ENCODE measurements at regions not wholly inside any gene's neighbourhood (a gene's known extent, or its start where the extent isn't known, plus 50 kb on each side); places are given as distances from the start of the nearest gene placed in this dataset.

GRCh38 chr14:49297102-49297501, 289.1 kb downstream of the RPS29 start:
- TF ChIP-seq ZNF384 (IDR thresholded peaks at IDR 0.05) (no peak), ELF4 (IDR thresholded peaks at IDR 0.05) (no peak), FOXK2 (IDR thresholded peaks at IDR 0.05) (no peak)
- POLR2A ChIA-PET = no interaction called here
- DNase-seq (ENCODE audit: extremely low spot score) = no peak
- CTCF ChIA-PET = no interaction called here

- DNase-seq (ENCODE audit: extremely low spot score) = peak; percentile 10
- ChIA-PET CTCF (interaction anchor here (0.9 kb wide), 1 partner anchor 10 kb away, joined by 3 read pairs; no protein-coding TSS in a partner anchor), POLR2A (no interaction called here)
- TF ChIP-seq HDGF (IDR thresholded peaks at IDR 0.05; ENCODE audit: borderline replicate concordance) = no peak
- TF ChIP-seq L3MBTL2 (conservative IDR thresholded peaks at IDR 0.05) = no peak
- TF ChIP-seq FOXA1 (IDR thresholded peaks at IDR 0.05) = no peak
- no peak for TF ChIP-seq FOXM1 (IDR thresholded peaks at IDR 0.05; ENCODE audit: borderline replicate concordance)
Measured at GRCh38 chr14:49294621-49295148, 291.5 kb downstream of the RPS29 start.

- TF ChIP-seq ELF4 (IDR thresholded peaks at IDR 0.05) (no peak), LEF1 (IDR thresholded peaks at IDR 0.05; ENCODE audit: borderline replicate concordance) (no peak), ZNF384 (IDR thresholded peaks at IDR 0.05) (no peak), SP1 (IDR thresholded peaks at IDR 0.05) (no peak), CTBP1 (IDR thresholded peaks at IDR 0.05; ENCODE audit: borderline replicate concordance) (no peak), L3MBTL2 (conservative IDR thresholded peaks at IDR 0.05) (no peak), NFRKB (IDR thresholded peaks at IDR 0.05) (no peak), TARDBP (IDR thresholded peaks at IDR 0.05) (no peak), FOXA1 (IDR thresholded peaks at IDR 0.05) (no peak), SUZ12 (IDR thresholded peaks at IDR 0.05) (no peak), BHLHE40 (IDR thresholded peaks at IDR 0.05; ENCODE audit: borderline replicate concordance) (no peak), HDGF (IDR thresholded peaks at IDR 0.05; ENCODE audit: borderline replicate concordance) (no peak), PKNOX1 (IDR thresholded peaks at IDR 0.05) (no peak), FOXK2 (IDR thresholded peaks at IDR 0.05) (no peak), ARNT (IDR thresholded peaks at IDR 0.05) (no peak), FOXM1 (IDR thresholded peaks at IDR 0.05; ENCODE audit: borderline replicate concordance) (no peak)
- POLR2A ChIA-PET = no interaction called here
- DNase-seq (ENCODE audit: extremely low spot score) = no peak
- CTCF ChIA-PET = no interaction called here
Measured at GRCh38 chr14:49287004-49287403, 299.2 kb downstream of the RPS29 start.

GRCh38 chr14:49286257-49286983, 299.8 kb downstream of the RPS29 start:
- CTCF ChIA-PET = no interaction called here
- no peak for DNase-seq (ENCODE audit: extremely low spot score)

GRCh38 chr14:49280566-49280965, 305.6 kb downstream of the RPS29 start:
- ChIA-PET POLR2A (no interaction called here), CTCF (no interaction called here)
- no peak for TF ChIP-seq ELF4 (IDR thresholded peaks at IDR 0.05)
- no peak for TF ChIP-seq ARNT (IDR thresholded peaks at IDR 0.05)
- no peak for TF ChIP-seq FOXK2 (IDR thresholded peaks at IDR 0.05)
- no peak for TF ChIP-seq FOXA1 (IDR thresholded peaks at IDR 0.05)
- TF ChIP-seq PKNOX1 (IDR thresholded peaks at IDR 0.05) = no peak
- no peak for TF ChIP-seq SP1 (IDR thresholded peaks at IDR 0.05)
- TF ChIP-seq NFRKB (IDR thresholded peaks at IDR 0.05) = no peak
- no peak for DNase-seq (ENCODE audit: extremely low spot score)

More at GRCh38 chr14:49286257-49286983, 299.8 kb downstream of the RPS29 start:
- POLR2A ChIA-PET = no interaction called here
- TF ChIP-seq LEF1 (IDR thresholded peaks at IDR 0.05; ENCODE audit: borderline replicate concordance) (no peak), CTBP1 (IDR thresholded peaks at IDR 0.05; ENCODE audit: borderline replicate concordance) (no peak), FOXM1 (IDR thresholded peaks at IDR 0.05; ENCODE audit: borderline replicate concordance) (no peak), L3MBTL2 (conservative IDR thresholded peaks at IDR 0.05) (no peak), FOXK2 (IDR thresholded peaks at IDR 0.05) (no peak)

GRCh38 chr14:49250517-49250916, 335.7 kb downstream of the RPS29 start:
- ChIA-PET POLR2A (no interaction called here), CTCF (interaction anchor here (0.6 kb wide), 1 partner anchor 61 kb away, joined by 3 read pairs; no protein-coding TSS in a partner anchor)
- TF ChIP-seq CTBP1 (IDR thresholded peaks at IDR 0.05; ENCODE audit: borderline replicate concordance) (no peak), FOXK2 (IDR thresholded peaks at IDR 0.05) (no peak), SP1 (IDR thresholded peaks at IDR 0.05) (no peak), LEF1 (IDR thresholded peaks at IDR 0.05; ENCODE audit: borderline replicate concordance) (no peak), FOXM1 (IDR thresholded peaks at IDR 0.05; ENCODE audit: borderline replicate concordance) (no peak), ELF4 (IDR thresholded peaks at IDR 0.05) (no peak), ZNF384 (IDR thresholded peaks at IDR 0.05) (no peak), HDGF (IDR thresholded peaks at IDR 0.05; ENCODE audit: borderline replicate concordance) (no peak), TARDBP (IDR thresholded peaks at IDR 0.05) (no peak), FOXA1 (IDR thresholded peaks at IDR 0.05) (no peak), NFRKB (IDR thresholded peaks at IDR 0.05) (no peak), BHLHE40 (IDR thresholded peaks at IDR 0.05; ENCODE audit: borderline replicate concordance) (no peak), ARNT (IDR thresholded peaks at IDR 0.05) (no peak), PKNOX1 (IDR thresholded peaks at IDR 0.05) (no peak), L3MBTL2 (conservative IDR thresholded peaks at IDR 0.05) (no peak), SUZ12 (IDR thresholded peaks at IDR 0.05) (no peak)
- DNase-seq (ENCODE audit: extremely low spot score) = no peak

All from HEK293T (cell line).